ENCODE measurements at regions not wholly inside any gene's neighbourhood (a gene's known extent, or its start where the extent isn't known, plus 50 kb on each side); places are given as distances from the start of the nearest gene placed in this dataset.

DNA sequence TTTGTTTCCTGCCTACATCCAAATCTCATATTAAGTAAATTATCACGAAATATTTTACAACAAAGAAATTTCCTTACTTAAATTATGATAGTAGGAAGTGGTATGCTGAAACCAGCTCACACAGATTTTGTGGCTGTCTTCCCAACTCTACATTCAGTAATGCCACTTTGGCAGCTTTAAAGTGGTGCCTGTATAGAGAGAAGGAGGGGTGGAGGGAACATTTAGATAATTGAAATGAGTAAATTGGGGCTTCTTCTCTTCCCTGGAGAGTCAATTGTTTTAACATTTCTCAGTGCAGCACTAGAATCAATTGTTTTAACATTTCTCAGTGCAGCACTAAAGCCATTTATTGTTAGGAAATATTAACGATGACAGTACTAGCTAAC is 1323.1 kb downstream of the PCDH7 start:
- H3K27ac ChIP-seq (ENCODE audit: low read length), result no peak overlapping the region
- no peaks in the 10 kb centered on the region for H3K9me3 ChIP-seq (ENCODE audit: control insufficient read depth, insufficient read depth, low read length)
- 100% methylated on average over 1 of the region's 2 CpGs for WGBS (ENCODE audit: insufficient coverage, insufficient read length)
- H3K36me3 ChIP-seq (ENCODE audit: control insufficient read depth, insufficient read depth, low read length), result no peaks in the 10 kb centered on the region
- H3K4me3 ChIP-seq (ENCODE audit: low read length), result no peak overlapping the region
- H3K27me3 ChIP-seq (ENCODE audit: control insufficient read depth, insufficient read depth, low read length), result no peaks in the 10 kb centered on the region
- no peak for DNase-seq (ENCODE audit: low read depth, low spot score)
- H3K4me1 ChIP-seq (ENCODE audit: control insufficient read depth, insufficient read depth, low read length), result no peaks in the 10 kb centered on the region

DNA sequence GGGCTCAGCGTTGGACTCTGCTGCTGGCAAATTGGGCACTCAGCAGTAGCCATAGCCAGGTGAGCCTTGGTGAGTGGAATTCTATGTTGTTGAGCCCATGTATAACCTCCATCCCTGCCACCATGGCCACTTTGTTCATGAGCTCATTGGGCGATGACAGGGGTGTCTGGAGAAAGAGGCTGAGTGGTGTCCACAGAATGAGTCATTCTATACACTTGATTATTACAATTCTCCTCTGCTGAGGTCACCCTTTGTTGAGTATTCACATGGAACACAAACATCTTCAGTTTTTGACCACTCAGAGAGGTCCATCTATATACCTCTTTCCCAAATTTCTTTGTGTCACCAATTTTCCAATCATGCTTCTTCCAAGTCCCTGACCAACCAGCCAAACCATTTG is 1341.7 kb downstream of the PCDH7 start:
- H3K36me3 ChIP-seq (ENCODE audit: control insufficient read depth, insufficient read depth, low read length), result no peaks in the 10 kb centered on the region
- WGBS (ENCODE audit: insufficient coverage, insufficient read length), result no CpG with 5 or more reads among the region's 2 CpGs

DNA sequence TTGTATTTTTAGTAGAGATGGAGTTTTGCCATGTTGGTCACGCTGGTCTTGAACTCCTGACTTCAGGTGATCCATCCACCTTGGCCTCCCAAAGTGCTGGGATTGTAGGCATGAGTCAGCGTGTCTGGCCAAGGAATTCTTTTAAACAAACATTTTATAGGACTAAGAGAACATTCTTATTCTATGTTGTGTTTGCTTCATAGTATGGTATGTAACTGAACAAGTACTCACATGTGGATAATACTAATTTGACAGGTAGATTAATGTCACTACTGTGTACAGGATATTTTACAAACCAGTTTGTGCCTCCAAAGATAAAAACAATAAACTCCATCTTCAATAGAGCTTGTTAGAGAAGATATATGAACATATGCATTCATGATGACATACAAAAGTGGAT is 1353.4 kb downstream of the PCDH7 start:
- Histone ChIP-seq H3K9me3 (ENCODE audit: control insufficient read depth, insufficient read depth, low read length) (no peaks in the 10 kb centered on the region), H3K27me3 (ENCODE audit: control insufficient read depth, insufficient read depth, low read length) (no peaks in the 10 kb centered on the region), H3K27ac (ENCODE audit: low read length) (no peak overlapping the region), H3K36me3 (ENCODE audit: control insufficient read depth, insufficient read depth, low read length) (no peaks in the 10 kb centered on the region), H3K4me3 (ENCODE audit: low read length) (no peak overlapping the region), H3K4me1 (ENCODE audit: control insufficient read depth, insufficient read depth, low read length) (no peaks in the 10 kb centered on the region)
- no peak for DNase-seq (ENCODE audit: low read depth, low spot score)
- WGBS (ENCODE audit: insufficient coverage, insufficient read length), result no CpG with 5 or more reads among the region's 2 CpGs

More for the DNA sequence above, 1341.7 kb downstream of the PCDH7 start:
- DNase-seq (ENCODE audit: low read depth, low spot score), result no peak
- H3K4me1 ChIP-seq (ENCODE audit: control insufficient read depth, insufficient read depth, low read length), result no peaks in the 10 kb centered on the region
- no peaks in the 10 kb centered on the region for H3K27me3 ChIP-seq (ENCODE audit: control insufficient read depth, insufficient read depth, low read length)
- no peaks in the 10 kb centered on the region for H3K9me3 ChIP-seq (ENCODE audit: control insufficient read depth, insufficient read depth, low read length)
- no peak overlapping the region for H3K4me3 ChIP-seq (ENCODE audit: low read length)
- H3K27ac ChIP-seq (ENCODE audit: low read length), result no peak overlapping the region

DNA sequence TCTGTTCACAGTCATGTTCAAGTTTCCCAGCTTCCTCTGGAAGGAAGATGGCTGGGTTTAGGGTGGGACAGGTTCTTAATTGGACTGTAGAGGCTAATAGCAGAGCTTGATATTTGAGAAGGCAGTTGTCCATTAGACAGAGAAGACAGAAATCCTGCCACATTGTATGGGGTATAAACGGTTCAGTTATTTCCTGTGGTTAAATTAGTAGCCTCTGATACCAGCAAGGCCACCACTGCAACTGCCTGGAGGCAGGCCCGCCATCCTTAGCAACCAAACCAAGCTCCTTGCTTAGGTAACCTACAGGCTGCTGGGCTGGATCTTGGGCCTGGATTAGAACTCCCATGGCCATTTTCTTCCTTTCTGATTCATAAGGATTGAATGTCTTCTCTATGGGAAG is 1367.0 kb downstream of the PCDH7 start:
- Histone ChIP-seq H3K27ac (ENCODE audit: low read length) (no peak overlapping the region), H3K27me3 (ENCODE audit: control insufficient read depth, insufficient read depth, low read length) (no peaks in the 10 kb centered on the region), H3K9me3 (ENCODE audit: control insufficient read depth, insufficient read depth, low read length) (no peaks in the 10 kb centered on the region), H3K4me3 (ENCODE audit: low read length) (no peak overlapping the region), H3K4me1 (ENCODE audit: control insufficient read depth, insufficient read depth, low read length) (no peaks in the 10 kb centered on the region), H3K36me3 (ENCODE audit: control insufficient read depth, insufficient read depth, low read length) (no peaks in the 10 kb centered on the region)
- no peak for DNase-seq (ENCODE audit: low read depth, low spot score)
- no CpG with 5 or more reads among the region's 2 CpGs for WGBS (ENCODE audit: insufficient coverage, insufficient read length)

DNA sequence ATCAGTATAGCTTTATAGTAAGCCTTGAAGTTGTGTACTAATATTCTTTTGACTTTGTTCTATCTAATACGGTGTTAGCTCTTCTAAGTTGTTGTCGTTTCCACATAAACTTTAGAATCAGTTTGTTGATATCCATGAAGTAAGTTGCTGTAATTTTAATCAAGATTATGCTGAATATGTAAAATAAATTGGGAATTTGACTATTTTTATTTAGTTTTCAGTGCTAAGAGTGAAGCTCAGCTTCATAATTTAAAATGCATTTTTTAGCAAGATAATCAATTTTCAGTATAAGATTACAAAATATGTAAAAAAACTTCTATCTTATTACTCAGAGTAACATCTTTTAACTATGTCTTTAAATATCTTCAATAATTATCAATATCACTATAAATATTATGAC is 1374.8 kb downstream of the PCDH7 start:
- H3K27ac ChIP-seq (ENCODE audit: low read length), result no peak overlapping the region
- H3K36me3 ChIP-seq (ENCODE audit: control insufficient read depth, insufficient read depth, low read length), result no peaks in the 10 kb centered on the region
- no peak overlapping the region for H3K4me3 ChIP-seq (ENCODE audit: low read length)
- no CpG with 5 or more reads among the region's 2 CpGs for WGBS (ENCODE audit: insufficient coverage, insufficient read length)
- no peak for DNase-seq (ENCODE audit: low read depth, low spot score)
- H3K9me3 ChIP-seq (ENCODE audit: control insufficient read depth, insufficient read depth, low read length), result no peaks in the 10 kb centered on the region
- H3K27me3 ChIP-seq (ENCODE audit: control insufficient read depth, insufficient read depth, low read length), result no peaks in the 10 kb centered on the region
- no peaks in the 10 kb centered on the region for H3K4me1 ChIP-seq (ENCODE audit: control insufficient read depth, insufficient read depth, low read length)

DNA sequence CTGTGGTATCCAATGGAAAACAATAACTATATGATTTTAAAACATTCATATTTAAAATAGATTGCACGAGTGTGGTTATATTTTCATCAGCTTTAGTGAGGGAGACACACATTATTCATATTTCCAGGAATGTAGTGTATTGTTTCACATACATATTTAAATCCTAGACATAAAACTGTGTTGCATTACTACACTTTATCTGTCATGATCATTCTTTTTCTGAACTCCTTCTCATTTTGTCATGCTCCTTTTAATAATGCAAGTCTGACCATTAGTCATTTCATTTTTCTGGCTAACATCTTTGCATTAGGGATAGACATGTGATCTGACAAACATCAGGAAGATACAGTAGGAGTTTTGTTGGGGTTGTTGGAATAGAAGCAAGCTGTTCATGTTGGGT is 1382.7 kb downstream of the PCDH7 start:
- Histone ChIP-seq H3K27ac (ENCODE audit: low read length) (no peak overlapping the region), H3K36me3 (ENCODE audit: control insufficient read depth, insufficient read depth, low read length) (no peaks in the 10 kb centered on the region), H3K9me3 (ENCODE audit: control insufficient read depth, insufficient read depth, low read length) (no peaks in the 10 kb centered on the region), H3K4me1 (ENCODE audit: control insufficient read depth, insufficient read depth, low read length) (no peaks in the 10 kb centered on the region), H3K4me3 (ENCODE audit: low read length) (no peak overlapping the region), H3K27me3 (ENCODE audit: control insufficient read depth, insufficient read depth, low read length) (no peaks in the 10 kb centered on the region)
- no CpG with 5 or more reads among the region's 1 CpG for WGBS (ENCODE audit: insufficient coverage, insufficient read length)
- DNase-seq (ENCODE audit: low read depth, low spot score), result no peak

DNA sequence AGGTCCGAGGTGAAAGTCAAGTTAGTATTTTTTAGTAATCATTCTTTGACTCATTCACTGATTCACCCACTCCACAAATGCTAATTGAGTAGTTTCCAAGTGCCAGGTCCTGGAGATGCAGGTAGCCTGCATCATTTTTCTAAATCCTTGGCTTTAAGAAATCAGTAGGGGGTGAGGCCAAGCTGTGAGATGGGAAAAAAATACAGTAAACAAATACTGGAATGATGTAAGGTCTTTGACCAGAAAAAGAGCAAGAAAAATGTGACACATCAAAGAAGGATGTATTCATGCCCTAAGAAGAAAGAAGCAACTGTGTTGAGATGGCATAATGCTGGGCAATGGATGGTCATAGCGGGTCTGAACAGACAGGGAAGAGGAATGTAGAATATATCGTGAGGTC is 1386.6 kb downstream of the PCDH7 start:
- Histone ChIP-seq H3K4me1 (ENCODE audit: control insufficient read depth, insufficient read depth, low read length) (no peaks in the 10 kb centered on the region), H3K27me3 (ENCODE audit: control insufficient read depth, insufficient read depth, low read length) (no peaks in the 10 kb centered on the region), H3K4me3 (ENCODE audit: low read length) (no peak overlapping the region), H3K9me3 (ENCODE audit: control insufficient read depth, insufficient read depth, low read length) (no peaks in the 10 kb centered on the region), H3K36me3 (ENCODE audit: control insufficient read depth, insufficient read depth, low read length) (no peaks in the 10 kb centered on the region), H3K27ac (ENCODE audit: low read length) (no peak overlapping the region)
- WGBS (ENCODE audit: insufficient coverage, insufficient read length), result no CpG with 5 or more reads among the region's 3 CpGs
- DNase-seq (ENCODE audit: low read depth, low spot score), result no peak

DNA sequence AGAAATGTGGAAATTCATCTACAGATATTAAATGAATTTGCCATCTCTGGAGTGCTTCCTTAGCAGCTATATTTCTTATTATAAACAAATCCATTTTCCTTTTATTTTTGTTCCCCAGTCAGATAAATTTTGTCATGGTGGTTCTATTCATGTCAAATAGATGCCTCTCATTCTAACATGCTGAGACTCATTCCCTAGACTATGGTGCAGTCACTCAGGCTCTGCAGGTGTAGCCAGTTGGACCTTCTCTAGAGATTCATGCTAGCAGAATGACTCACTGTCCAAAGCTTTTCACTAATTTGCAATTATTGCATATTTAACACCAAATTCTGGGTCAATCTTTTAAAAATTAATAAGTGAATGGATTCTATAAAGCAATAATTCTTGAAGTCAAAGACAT is 1392.7 kb downstream of the PCDH7 start:
- Histone ChIP-seq H3K4me3 (ENCODE audit: low read length) (no peak overlapping the region), H3K36me3 (ENCODE audit: control insufficient read depth, insufficient read depth, low read length) (no peaks in the 10 kb centered on the region), H3K9me3 (ENCODE audit: control insufficient read depth, insufficient read depth, low read length) (no peaks in the 10 kb centered on the region), H3K27me3 (ENCODE audit: control insufficient read depth, insufficient read depth, low read length) (no peaks in the 10 kb centered on the region), H3K27ac (ENCODE audit: low read length) (no peak overlapping the region), H3K4me1 (ENCODE audit: control insufficient read depth, insufficient read depth, low read length) (no peaks in the 10 kb centered on the region)
- no peak for DNase-seq (ENCODE audit: low read depth, low spot score)

DNA sequence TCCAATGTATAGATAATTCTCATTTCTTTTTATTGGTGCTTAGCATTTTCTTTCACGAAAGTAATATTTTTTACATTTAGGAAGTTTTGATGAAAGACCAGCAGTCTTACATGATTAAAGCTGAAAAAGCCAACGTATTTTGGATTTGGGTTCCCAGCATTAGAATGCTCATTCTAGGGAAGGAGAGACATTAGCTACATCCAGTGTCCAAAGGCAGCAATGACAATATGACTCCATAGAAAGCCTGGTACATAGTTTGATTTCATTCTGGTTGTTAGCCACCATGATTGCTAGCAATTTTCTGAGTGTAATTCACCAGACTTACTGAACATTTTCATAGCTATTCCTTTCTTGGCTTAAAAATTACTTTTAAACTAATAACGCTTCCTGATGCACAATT is 1397.5 kb downstream of the PCDH7 start:
- no CpG with 5 or more reads among the region's 3 CpGs for WGBS (ENCODE audit: insufficient coverage, insufficient read length)
- no peaks in the 10 kb centered on the region for H3K36me3 ChIP-seq (ENCODE audit: control insufficient read depth, insufficient read depth, low read length)
- no peaks in the 10 kb centered on the region for H3K9me3 ChIP-seq (ENCODE audit: control insufficient read depth, insufficient read depth, low read length)
- no peak for DNase-seq (ENCODE audit: low read depth, low spot score)
- no peaks in the 10 kb centered on the region for H3K4me1 ChIP-seq (ENCODE audit: control insufficient read depth, insufficient read depth, low read length)
- H3K27ac ChIP-seq (ENCODE audit: low read length), result no peak overlapping the region
- no peaks in the 10 kb centered on the region for H3K27me3 ChIP-seq (ENCODE audit: control insufficient read depth, insufficient read depth, low read length)
- H3K4me3 ChIP-seq (ENCODE audit: low read length), result no peak overlapping the region

DNA sequence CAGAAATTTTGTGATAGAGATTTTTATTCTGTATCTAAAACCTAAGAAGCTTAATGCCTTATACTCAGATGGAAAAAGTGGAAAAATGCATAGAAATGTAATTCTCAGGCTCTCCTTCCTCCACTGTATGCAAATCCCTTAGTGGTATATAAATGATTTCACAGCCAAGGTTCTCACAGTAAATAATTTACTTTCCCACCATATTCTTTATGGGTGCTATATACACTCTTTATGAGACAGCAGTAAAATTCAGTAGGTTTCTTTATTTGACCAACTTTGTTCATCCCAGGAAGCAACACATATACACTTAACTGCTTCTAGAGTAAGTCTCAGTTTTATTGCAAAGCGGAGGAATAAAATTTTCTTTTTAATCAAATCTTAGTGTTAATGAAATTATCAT is 1399.7 kb downstream of the PCDH7 start:
- H3K4me3 ChIP-seq (ENCODE audit: low read length), result no peak overlapping the region
- H3K27ac ChIP-seq (ENCODE audit: low read length), result no peak overlapping the region
- no peak for DNase-seq (ENCODE audit: low read depth, low spot score)
- H3K27me3 ChIP-seq (ENCODE audit: control insufficient read depth, insufficient read depth, low read length), result no peaks in the 10 kb centered on the region
- H3K9me3 ChIP-seq (ENCODE audit: control insufficient read depth, insufficient read depth, low read length), result no peaks in the 10 kb centered on the region
- no peaks in the 10 kb centered on the region for H3K4me1 ChIP-seq (ENCODE audit: control insufficient read depth, insufficient read depth, low read length)
- no peaks in the 10 kb centered on the region for H3K36me3 ChIP-seq (ENCODE audit: control insufficient read depth, insufficient read depth, low read length)
- WGBS (ENCODE audit: insufficient coverage, insufficient read length), result no CpG with 5 or more reads among the region's 1 CpG

DNA sequence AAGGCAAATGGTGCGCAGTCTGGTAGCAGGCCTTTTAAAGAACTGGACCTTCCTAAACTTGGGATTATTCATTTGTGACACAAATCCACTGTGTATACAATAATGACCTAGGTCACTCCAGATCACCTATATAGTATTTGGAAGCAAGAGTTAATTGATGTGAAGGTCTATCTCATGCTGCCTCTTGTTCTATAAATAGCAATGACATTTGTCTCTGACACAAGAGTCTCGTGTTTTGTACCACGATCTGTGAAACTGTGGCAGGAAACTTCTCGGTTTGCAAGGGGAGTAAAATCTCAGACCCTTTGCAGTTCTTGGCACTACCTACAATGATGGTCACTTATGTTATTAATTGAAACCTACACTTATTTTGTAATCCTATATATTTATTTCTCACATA is 1408.4 kb downstream of the PCDH7 start:
- no peaks in the 10 kb centered on the region for H3K27me3 ChIP-seq (ENCODE audit: control insufficient read depth, insufficient read depth, low read length)
- no peaks in the 10 kb centered on the region for H3K36me3 ChIP-seq (ENCODE audit: control insufficient read depth, insufficient read depth, low read length)
- no peaks in the 10 kb centered on the region for H3K9me3 ChIP-seq (ENCODE audit: control insufficient read depth, insufficient read depth, low read length)
- no peak overlapping the region for H3K27ac ChIP-seq (ENCODE audit: low read length)
- no peak for DNase-seq (ENCODE audit: low read depth, low spot score)
- no peak overlapping the region for H3K4me3 ChIP-seq (ENCODE audit: low read length)
- H3K4me1 ChIP-seq (ENCODE audit: control insufficient read depth, insufficient read depth, low read length), result no peaks in the 10 kb centered on the region
- no CpG with 5 or more reads among the region's 4 CpGs for WGBS (ENCODE audit: insufficient coverage, insufficient read length)

Measured in iPS DF 6.9 (cell line).